Suprapubic skin (tissue), 4 donors: ENCODE measurements at regions not wholly inside any gene's neighbourhood (a gene's known extent, or its start where the extent isn't known, plus 50 kb on each side); places are given as distances from the start of the nearest gene placed in this dataset.

Source experiments
- DNase-seq, 2 donors: peaks; one replicate each; pipeline ENCODE4 v3.0.0-alpha.2; 2019; ENCODE audit warnings: low spot score in 2 of 2
- H3K27ac ChIP-seq: fragments of 200-600 bp; sonication (generic); one replicate; pipeline ENCODE4 v1.5.1; 2019
- H3K27me3 ChIP-seq: fragments of 200-600 bp; sonication (generic); one replicate; pipeline ENCODE4 v1.5.1; 2019
- H3K36me3 ChIP-seq: fragments of 200-600 bp; sonication (generic); one replicate; pipeline ENCODE4 v1.5.1; 2019
- H3K4me1 ChIP-seq: fragments of 200-600 bp; sonication (generic); one replicate; pipeline ENCODE4 v1.5.1; 2019
- H3K4me3 ChIP-seq: fragments of 200-600 bp; sonication (generic); one replicate; pipeline ENCODE4 v1.5.1; 2019; ENCODE audit warnings: mild to moderate bottlenecking
- H3K9me3 ChIP-seq: fragments of 200-600 bp; sonication (generic); one replicate; pipeline ENCODE4 v1.5.1; 2019
- EP300 ChIP-seq: sonication (generic); formaldehyde crosslinking; IDR thresholded peaks from one replicate; pipeline ENCODE4 v1.6.1; 2017; ENCODE audit warnings: antibody characterized with exemption
- POLR2A ChIP-seq, 2 donors: fragments of 450-650 bp; IDR thresholded peaks; one replicate each; pipeline ENCODE4 v1.6.1; 2017; ENCODE audit warnings: antibody characterized with exemption in 2 of 2, mild to moderate bottlenecking in 2 of 2, moderate library complexity in 2 of 2
- POLR2AphosphoS5 ChIP-seq, 3 donors: sonication (generic); formaldehyde crosslinking; IDR thresholded peaks; one replicate each; pipeline ENCODE4 v1.6.1; 2017; ENCODE audit warnings: antibody characterized with exemption in 3 of 3
- WGBS: methylation state at CpG from one replicate; pipeline ENCODE4 v1.1.5; 2018; 5-methylcytosine and 5-hydroxymethylcytosine counted together
- TF ChIP-seq, protein P1 (sequence below), 2 donors: fragments of 200-600 bp in 1 of 2; fragments of 450-650 bp in 1 of 2; sonication (generic) in 1 of 2; IDR thresholded peaks; one replicate each; pipeline ENCODE4 v1.5.1; 2016 to 2019; ENCODE audit warnings: antibody characterized with exemption in 2 of 2, mild to moderate bottlenecking in 1 of 2, moderate library complexity in 1 of 2

- H3K4me3 ChIP-seq = no peak overlapping the region
- no peak for TF ChIP-seq EP300
- no peak for TF ChIP-seq POLR2AphosphoS5 (IDR thresholded peaks at IDR 0.05)
- no peak for TF ChIP-seq POLR2A (IDR thresholded peaks at IDR 0.05)
- TF ChIP-seq, protein P1, sequence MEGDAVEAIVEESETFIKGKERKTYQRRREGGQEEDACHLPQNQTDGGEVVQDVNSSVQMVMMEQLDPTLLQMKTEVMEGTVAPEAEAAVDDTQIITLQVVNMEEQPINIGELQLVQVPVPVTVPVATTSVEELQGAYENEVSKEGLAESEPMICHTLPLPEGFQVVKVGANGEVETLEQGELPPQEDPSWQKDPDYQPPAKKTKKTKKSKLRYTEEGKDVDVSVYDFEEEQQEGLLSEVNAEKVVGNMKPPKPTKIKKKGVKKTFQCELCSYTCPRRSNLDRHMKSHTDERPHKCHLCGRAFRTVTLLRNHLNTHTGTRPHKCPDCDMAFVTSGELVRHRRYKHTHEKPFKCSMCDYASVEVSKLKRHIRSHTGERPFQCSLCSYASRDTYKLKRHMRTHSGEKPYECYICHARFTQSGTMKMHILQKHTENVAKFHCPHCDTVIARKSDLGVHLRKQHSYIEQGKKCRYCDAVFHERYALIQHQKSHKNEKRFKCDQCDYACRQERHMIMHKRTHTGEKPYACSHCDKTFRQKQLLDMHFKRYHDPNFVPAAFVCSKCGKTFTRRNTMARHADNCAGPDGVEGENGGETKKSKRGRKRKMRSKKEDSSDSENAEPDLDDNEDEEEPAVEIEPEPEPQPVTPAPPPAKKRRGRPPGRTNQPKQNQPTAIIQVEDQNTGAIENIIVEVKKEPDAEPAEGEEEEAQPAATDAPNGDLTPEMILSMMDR (IDR thresholded peaks at IDR 0.05) = no peak
- WGBS = 76% methylated on average over 3 of the region's 3 CpGs
- H3K4me1 ChIP-seq = no peaks in the 10 kb centered on the region
- DNase-seq = no peak
- H3K36me3 ChIP-seq = no peaks in the 10 kb centered on the region
- H3K27ac ChIP-seq = no peak overlapping the region
- H3K9me3 ChIP-seq = peaks cover 18% of the 10 kb centered on the region
- no peaks in the 10 kb centered on the region for H3K27me3 ChIP-seq
Observed at GRCh38 chr12:17810399-17810798, 279.6 kb downstream of the RERGL start.

- no peak overlapping the region for H3K4me3 ChIP-seq
- no peak overlapping the region for H3K27ac ChIP-seq
- WGBS = 50% methylated on average over 1 of the region's 1 CpG
- H3K4me1 ChIP-seq = no peaks in the 10 kb centered on the region
- H3K9me3 ChIP-seq = peaks cover 18% of the 10 kb centered on the region
- no peaks in the 10 kb centered on the region for H3K36me3 ChIP-seq
- DNase-seq = no peak
- H3K27me3 ChIP-seq = no peaks in the 10 kb centered on the region
- TF ChIP-seq POLR2A (IDR thresholded peaks at IDR 0.05) (no peak), EP300 (no peak)
- TF ChIP-seq, protein P1 (IDR thresholded peaks at IDR 0.05) = no peak
Observed at GRCh38 chr12:17809206-17809605, 280.8 kb downstream of the RERGL start.

GRCh38 chr12:17802657-17803641 lies 287.0 kb downstream of the RERGL start:
- peaks cover 8% of the 10 kb centered on the region for H3K9me3 ChIP-seq
- no peak overlapping the region for H3K4me3 ChIP-seq
- H3K27ac ChIP-seq = no peak overlapping the region
- DNase-seq = no peak
- no peaks in the 10 kb centered on the region for H3K27me3 ChIP-seq
- WGBS = 72% methylated on average over 15 of the region's 15 CpGs
- TF ChIP-seq POLR2A (IDR thresholded peaks at IDR 0.05) (no peak), POLR2AphosphoS5 (IDR thresholded peaks at IDR 0.05) (no peak), EP300 (no peak)
- TF ChIP-seq, protein P1 (IDR thresholded peaks at IDR 0.05) = no peak
- no peaks in the 10 kb centered on the region for H3K36me3 ChIP-seq
- no peaks in the 10 kb centered on the region for H3K4me1 ChIP-seq

DNA sequence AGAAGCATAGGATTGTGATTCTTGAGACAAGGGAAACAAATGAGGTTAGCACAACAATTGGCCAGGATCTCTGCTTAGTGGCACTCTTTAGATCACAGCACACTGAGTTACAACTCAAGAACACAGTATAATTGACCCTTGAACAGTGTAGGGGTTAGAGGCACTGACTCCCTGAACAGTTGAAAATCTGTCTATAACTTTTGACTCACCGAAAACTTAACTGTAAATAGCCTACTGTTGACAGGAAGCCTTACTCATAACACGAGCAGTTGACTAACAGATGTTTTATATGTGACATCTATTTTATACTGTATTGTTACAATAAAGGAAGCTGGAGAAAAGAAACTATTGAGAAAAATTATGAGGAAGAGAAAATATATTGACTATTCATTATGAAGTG lies 296.1 kb downstream of the RERGL start:
- no peaks in the 10 kb centered on the region for H3K36me3 ChIP-seq
- TF ChIP-seq POLR2AphosphoS5 (IDR thresholded peaks at IDR 0.05) (no peak), EP300 (no peak), POLR2A (IDR thresholded peaks at IDR 0.05) (no peak)
- TF ChIP-seq, protein P1 (IDR thresholded peaks at IDR 0.05) = no peak
- H3K27ac ChIP-seq = no peak overlapping the region
- H3K4me1 ChIP-seq = no peaks in the 10 kb centered on the region
- no peak for DNase-seq
- H3K9me3 ChIP-seq = peaks cover 5% of the 10 kb centered on the region
- 61% methylated on average over 2 of the region's 2 CpGs for WGBS
- no peak overlapping the region for H3K4me3 ChIP-seq
- H3K27me3 ChIP-seq = no peaks in the 10 kb centered on the region

GRCh38 chr12:17778242-17778641 lies 311.8 kb downstream of the RERGL start:
- no peaks in the 10 kb centered on the region for H3K4me1 ChIP-seq
- TF ChIP-seq EP300 (no peak), POLR2AphosphoS5 (IDR thresholded peaks at IDR 0.05) (no peak), POLR2A (IDR thresholded peaks at IDR 0.05) (no peak)
- TF ChIP-seq, protein P1 (IDR thresholded peaks at IDR 0.05) = no peak
- DNase-seq = no peak
- H3K27me3 ChIP-seq = no peaks in the 10 kb centered on the region
- H3K4me3 ChIP-seq = no peak overlapping the region
- no peak overlapping the region for H3K27ac ChIP-seq
- H3K36me3 ChIP-seq = no peaks in the 10 kb centered on the region
- no peaks in the 10 kb centered on the region for H3K9me3 ChIP-seq
